SK-N-SH (cell line): ENCODE measurements at regions not wholly inside any gene's neighbourhood (a gene's known extent, or its start where the extent isn't known, plus 50 kb on each side); places are given as distances from the start of the nearest gene placed in this dataset.

ENCODE experiments used
- GABPA ChIP-seq: IDR thresholded peaks from 2 replicates; pipeline ENCODE4 v1.4.0; 2012; ENCODE audit warnings: low read depth, mild to moderate bottlenecking
- MAX ChIP-seq: IDR thresholded peaks from 2 replicates; pipeline ENCODE4 v1.4.0; 2012; ENCODE audit warnings: low read depth
- RXRA ChIP-seq: IDR thresholded peaks from 2 replicates; pipeline ENCODE4 v1.4.0; 2012; ENCODE audit warnings: low read depth, mild to moderate bottlenecking, borderline replicate concordance
- SMC3 ChIP-seq: IDR thresholded peaks from 2 replicates; pipeline ENCODE4 v1.6.1; 2012; ENCODE audit warnings: low read depth, low read length, improper control_type of control experiment

DNA sequence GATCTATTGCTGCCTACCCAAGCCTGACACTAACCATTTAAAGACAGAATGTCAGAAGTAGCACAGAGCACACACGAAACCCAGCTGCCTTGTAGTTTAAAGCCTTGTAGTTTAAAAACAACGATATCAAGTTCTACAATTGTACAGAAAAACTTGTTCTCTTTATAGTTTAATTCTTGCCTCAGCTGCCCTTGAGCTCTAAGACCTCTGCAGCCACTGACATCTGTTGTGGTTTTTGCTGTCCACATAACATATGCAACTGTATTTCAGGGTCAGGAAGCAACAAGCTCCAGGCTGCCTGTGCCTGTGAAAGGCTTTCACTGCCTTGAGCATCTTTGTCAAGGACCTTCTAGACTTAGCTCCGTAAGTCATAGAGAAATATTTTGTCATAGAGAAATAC, 227.2 kb downstream of the SPCS3 start:
- no peak for TF ChIP-seq GABPA
- TF ChIP-seq MAX: no peak
- TF ChIP-seq RXRA: no peak
- no peak for TF ChIP-seq SMC3
